SK-N-SH (cell line): ENCODE measurements at regions not wholly inside any gene's neighbourhood (a gene's known extent, or its start where the extent isn't known, plus 50 kb on each side); places are given as distances from the start of the nearest gene placed in this dataset.

Experiments used
- CTCF ChIA-PET: fragments of 300-600, 350-600 bp; formaldehyde crosslinking; extraction: SDS; loops from one replicate; lab custom pipeline; 2021; lab: Yijun Ruan, JAX
- POLR2A ChIA-PET: fragments of 350-600 bp; sonication (Branson Sonifier 250); formaldehyde crosslinking; extraction: SDS; loops from one replicate; lab custom pipeline; 2020; ENCODE audit warnings: antibody characterized with exemption, inconsistent platforms; lab: Yijun Ruan, JAX
- DNase-seq: peaks from one replicate; pipeline ENCODE4 v3.0.0; 2012
- H2AFZ ChIP-seq: fragments of 200-600 bp; sonication (generic); 2 replicates; pipeline ENCODE4 v1.8.1; 2016; ENCODE audit warnings: antibody characterized with exemption, mild to moderate bottlenecking, low read depth
- H3F3A ChIP-seq: fragments of 200-600 bp; sonication (generic); replicated peaks from 2 replicates; pipeline ENCODE3; 2016; ENCODE audit warnings: antibody characterized with exemption, mild to moderate bottlenecking; ENCODE audit not compliant: insufficient read depth
- H3K27ac ChIP-seq, 2 experiments: fragments of 200-500 bp in 1 of 2; fragments of 200-600 bp in 1 of 2; sonication (Bioruptor generic) in 1 of 2; sonication (generic), shearing (Covaris generic) in 1 of 2; 2 replicates each; pipeline versions ENCODE4 v1.5.1 to v1.6.1; 2014 to 2016; ENCODE audit warnings: low read depth in 2 of 2, inconsistent platforms in 1 of 2, low read length in 1 of 2, mild to moderate bottlenecking in 1 of 2, mixed read lengths in 1 of 2
- H3K27me3 ChIP-seq: fragments of 200-600 bp; sonication (generic), shearing (Covaris generic); 2 replicates; pipeline ENCODE4 v1.6.1; 2016; ENCODE audit warnings: mixed run types; ENCODE audit not compliant: insufficient read depth
- H3K36me3 ChIP-seq, 2 experiments: fragments of 200-500 bp in 1 of 2; fragments of 200-600 bp in 1 of 2; sonication (Bioruptor generic) in 1 of 2; sonication (generic) in 1 of 2; replicated peaks in 1 of 2; 2 replicates each; pipeline versions ENCODE3 to v1.5.1; 2014 to 2016; ENCODE audit warnings: low read length in 1 of 2, mild to moderate bottlenecking in 1 of 2; ENCODE audit not compliant: insufficient read depth in 2 of 2, control insufficient read depth in 1 of 2
- H3K4me1 ChIP-seq, 2 experiments: fragments of 200-500 bp in 1 of 2; fragments of 200-600 bp in 1 of 2; sonication (Bioruptor generic) in 1 of 2; sonication (generic), shearing (Covaris generic) in 1 of 2; 2 replicates each; pipeline versions ENCODE4 v1.5.1 to v1.6.1; 2014 to 2016; ENCODE audit warnings: low read depth in 1 of 2, low read length in 1 of 2, mixed run types in 1 of 2; ENCODE audit not compliant: insufficient read depth in 2 of 2, control insufficient read depth in 1 of 2
- H3K4me2 ChIP-seq: fragments of 200-600 bp; sonication (generic), shearing (Covaris generic); 2 replicates; pipeline ENCODE4 v1.6.1; 2017; ENCODE audit warnings: mixed run types
- H3K4me3 ChIP-seq, 2 experiments: fragments of 200-500 bp in 1 of 2; fragments of 200-600 bp in 1 of 2; sonication (Bioruptor generic) in 1 of 2; sonication (generic), shearing (Covaris generic) in 1 of 2; 2 replicates each; pipeline versions ENCODE4 v1.5.1 to v1.8.1; 2014 to 2016; ENCODE audit warnings: low read depth in 2 of 2, inconsistent platforms in 1 of 2, low read length in 1 of 2, mild to moderate bottlenecking in 1 of 2, mixed read lengths in 1 of 2, moderate library complexity in 1 of 2
- H3K79me2 ChIP-seq: fragments of 200-600 bp; sonication (generic); 2 replicates; pipeline ENCODE4 v1.8.1; 2017; ENCODE audit warnings: mild to moderate bottlenecking; ENCODE audit not compliant: insufficient read depth
- H3K9ac ChIP-seq: fragments of 200-600 bp; sonication (generic); 2 replicates; pipeline ENCODE4 v1.6.1; 2017; ENCODE audit warnings: mixed run types
- H3K9me2 ChIP-seq: fragments of 200-600 bp; sonication (generic); 2 replicates; pipeline ENCODE4 v1.6.1; 2017; ENCODE audit warnings: mixed run types
- H3K9me3 ChIP-seq: fragments of 200-600 bp; sonication (generic); 2 replicates; pipeline ENCODE4 v1.6.1; 2017; ENCODE audit warnings: mixed run types, mild to moderate bottlenecking, moderate library complexity
- H4K20me1 ChIP-seq: fragments of 200-600 bp; sonication (generic); 2 replicates; pipeline ENCODE4 v1.6.1; 2017; ENCODE audit warnings: mild to moderate bottlenecking, mixed run types; ENCODE audit not compliant: insufficient read depth
- GABPA ChIP-seq: IDR thresholded peaks from 2 replicates; pipeline ENCODE4 v1.4.0; 2012; ENCODE audit warnings: low read depth, mild to moderate bottlenecking
- MAX ChIP-seq: IDR thresholded peaks from 2 replicates; pipeline ENCODE4 v1.4.0; 2012; ENCODE audit warnings: low read depth
- MEF2A ChIP-seq: IDR thresholded peaks from 2 replicates; pipeline ENCODE4 v1.4.0; 2012; ENCODE audit warnings: low read depth, borderline replicate concordance
- NRF1 ChIP-seq: IDR thresholded peaks from 2 replicates; pipeline ENCODE4 v1.6.1; 2012; ENCODE audit warnings: low read depth, mild to moderate bottlenecking, low read length
- RCOR1 ChIP-seq: fragments of 150-350 bp; IDR thresholded peaks from 2 replicates; pipeline ENCODE4 v1.6.1; 2017; ENCODE audit warnings: antibody characterized with exemption, low read length
- SIN3A ChIP-seq: IDR thresholded peaks from 2 replicates; pipeline ENCODE4 v1.6.1; 2012; ENCODE audit warnings: low read depth, mild to moderate bottlenecking, low read length, moderate library complexity, borderline replicate concordance
- YY1 ChIP-seq: IDR thresholded peaks from 2 replicates; pipeline ENCODE4 v1.4.0; 2012; ENCODE audit warnings: low read depth, mild to moderate bottlenecking
- ZBTB33 ChIP-seq: IDR thresholded peaks from 2 replicates; pipeline ENCODE4 v1.4.0; 2012; ENCODE audit warnings: low read depth, borderline replicate concordance
- TF ChIP-seq, protein P1 (sequence below): IDR thresholded peaks from 2 replicates; pipeline ENCODE4 v1.6.1; 2012; ENCODE audit warnings: mild to moderate bottlenecking, low read depth, low read length, moderate library complexity
- TF ChIP-seq, protein P2 (sequence below): fragments of 150-350 bp; IDR thresholded peaks from 2 replicates; pipeline ENCODE4 v1.6.1; 2017; ENCODE audit warnings: antibody characterized with exemption, low read length, low read depth, borderline replicate concordance

DNA sequence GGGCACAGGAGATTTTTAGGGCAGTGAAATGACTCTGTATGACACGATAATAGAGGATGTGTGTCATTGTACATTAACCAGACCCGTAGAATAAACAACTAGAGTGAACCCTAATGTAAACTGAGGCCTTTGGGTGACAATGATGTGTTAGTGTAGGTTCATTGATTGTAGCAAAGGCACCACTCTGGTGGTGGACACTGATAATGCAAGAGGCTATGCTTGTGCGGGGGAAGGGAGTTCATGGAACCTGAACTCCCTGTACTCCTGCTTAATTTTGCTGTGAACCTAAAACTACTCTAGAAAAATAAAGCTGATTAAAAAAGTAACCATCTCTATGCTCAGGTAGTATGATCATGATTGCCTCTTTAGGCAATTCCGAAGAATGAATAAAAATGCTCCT lies 96.3 kb upstream of the VIPR2 start (continued):
- TF ChIP-seq, protein P1, sequence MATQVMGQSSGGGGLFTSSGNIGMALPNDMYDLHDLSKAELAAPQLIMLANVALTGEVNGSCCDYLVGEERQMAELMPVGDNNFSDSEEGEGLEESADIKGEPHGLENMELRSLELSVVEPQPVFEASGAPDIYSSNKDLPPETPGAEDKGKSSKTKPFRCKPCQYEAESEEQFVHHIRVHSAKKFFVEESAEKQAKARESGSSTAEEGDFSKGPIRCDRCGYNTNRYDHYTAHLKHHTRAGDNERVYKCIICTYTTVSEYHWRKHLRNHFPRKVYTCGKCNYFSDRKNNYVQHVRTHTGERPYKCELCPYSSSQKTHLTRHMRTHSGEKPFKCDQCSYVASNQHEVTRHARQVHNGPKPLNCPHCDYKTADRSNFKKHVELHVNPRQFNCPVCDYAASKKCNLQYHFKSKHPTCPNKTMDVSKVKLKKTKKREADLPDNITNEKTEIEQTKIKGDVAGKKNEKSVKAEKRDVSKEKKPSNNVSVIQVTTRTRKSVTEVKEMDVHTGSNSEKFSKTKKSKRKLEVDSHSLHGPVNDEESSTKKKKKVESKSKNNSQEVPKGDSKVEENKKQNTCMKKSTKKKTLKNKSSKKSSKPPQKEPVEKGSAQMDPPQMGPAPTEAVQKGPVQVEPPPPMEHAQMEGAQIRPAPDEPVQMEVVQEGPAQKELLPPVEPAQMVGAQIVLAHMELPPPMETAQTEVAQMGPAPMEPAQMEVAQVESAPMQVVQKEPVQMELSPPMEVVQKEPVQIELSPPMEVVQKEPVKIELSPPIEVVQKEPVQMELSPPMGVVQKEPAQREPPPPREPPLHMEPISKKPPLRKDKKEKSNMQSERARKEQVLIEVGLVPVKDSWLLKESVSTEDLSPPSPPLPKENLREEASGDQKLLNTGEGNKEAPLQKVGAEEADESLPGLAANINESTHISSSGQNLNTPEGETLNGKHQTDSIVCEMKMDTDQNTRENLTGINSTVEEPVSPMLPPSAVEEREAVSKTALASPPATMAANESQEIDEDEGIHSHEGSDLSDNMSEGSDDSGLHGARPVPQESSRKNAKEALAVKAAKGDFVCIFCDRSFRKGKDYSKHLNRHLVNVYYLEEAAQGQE: no peak
- TF ChIP-seq NRF1: no peak
- TF ChIP-seq RCOR1: no peak
- TF ChIP-seq GABPA: no peak
- TF ChIP-seq, all 33 proteins: peak for 0

DNA sequence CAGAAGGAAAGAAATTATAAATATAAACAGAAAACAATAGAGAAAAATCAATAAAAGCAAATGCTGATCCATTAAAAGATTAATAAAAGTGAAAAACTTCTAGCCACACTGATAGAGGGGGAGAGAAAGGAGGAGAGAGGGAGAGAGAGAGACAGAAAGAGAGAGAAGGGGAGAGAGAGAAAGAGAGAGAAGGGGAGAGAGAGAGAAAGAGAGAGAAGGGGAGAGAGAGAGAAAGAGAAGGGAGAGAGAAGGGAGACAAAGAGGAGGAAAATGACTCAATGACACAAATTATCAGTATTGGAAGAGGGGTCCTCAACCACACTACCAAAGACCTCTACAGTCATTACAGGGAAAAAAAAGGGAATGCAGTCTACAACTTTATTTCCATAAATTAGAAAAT lies 94.4 kb upstream of the VIPR2 start:
- TF ChIP-seq, protein P2, sequence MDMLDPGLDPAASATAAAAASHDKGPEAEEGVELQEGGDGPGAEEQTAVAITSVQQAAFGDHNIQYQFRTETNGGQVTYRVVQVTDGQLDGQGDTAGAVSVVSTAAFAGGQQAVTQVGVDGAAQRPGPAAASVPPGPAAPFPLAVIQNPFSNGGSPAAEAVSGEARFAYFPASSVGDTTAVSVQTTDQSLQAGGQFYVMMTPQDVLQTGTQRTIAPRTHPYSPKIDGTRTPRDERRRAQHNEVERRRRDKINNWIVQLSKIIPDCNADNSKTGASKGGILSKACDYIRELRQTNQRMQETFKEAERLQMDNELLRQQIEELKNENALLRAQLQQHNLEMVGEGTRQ: no peak
- TF ChIP-seq GABPA (no peak), SIN3A (no peak), YY1 (no peak), MAX (no peak), ZBTB33 (no peak), MEF2A (no peak)
- no peak overlapping the region for H3K4me2 ChIP-seq
- no peak overlapping the region for H3K4me3 ChIP-seq
- H3K9me2 ChIP-seq: no peaks in the 10 kb centered on the region
- no peaks in the 10 kb centered on the region for H3K36me3 ChIP-seq
- H3K27me3 ChIP-seq: no peaks in the 10 kb centered on the region
- no peaks in the 10 kb centered on the region for H3K79me2 ChIP-seq
- H3K9ac ChIP-seq: no peak overlapping the region
- no peak for DNase-seq
- H3K4me1 ChIP-seq: no peaks in the 10 kb centered on the region; a peak in 1 of 4 replicates
- POLR2A ChIA-PET: no interaction called here
- H2AFZ ChIP-seq: no peak overlapping the region
- peaks cover 20% of the 10 kb centered on the region; the same call in 1 of the 2 replicates for H3K9me3 ChIP-seq
- no peaks in the 10 kb centered on the region for H4K20me1 ChIP-seq
- H3K27ac ChIP-seq: no peak overlapping the region
- no peaks in the 10 kb centered on the region for H3F3A ChIP-seq
- CTCF ChIA-PET: no interaction called here
